GM21576 (cell line): ENCODE measurements at regions not wholly inside any gene's neighbourhood (a gene's known extent, or its start where the extent isn't known, plus 50 kb on each side); places are given as distances from the start of the nearest gene placed in this dataset.
A peak's percentile ranks its signal among the peaks of the same experiment; 100 is the strongest.

Experiments used
- ATAC-seq: cut with Tn5 transposase; IDR thresholded peaks from one replicate; pipeline ENCODE4 v1.9.1; 2021; ENCODE audit warnings: mild to moderate bottlenecking, moderate library complexity; ENCODE audit not compliant: unreplicated experiment

GRCh38 chr18:72100465-72101004 lies 443.6 kb downstream of the CBLN2 start:
- ATAC-seq: no peak

DNA sequence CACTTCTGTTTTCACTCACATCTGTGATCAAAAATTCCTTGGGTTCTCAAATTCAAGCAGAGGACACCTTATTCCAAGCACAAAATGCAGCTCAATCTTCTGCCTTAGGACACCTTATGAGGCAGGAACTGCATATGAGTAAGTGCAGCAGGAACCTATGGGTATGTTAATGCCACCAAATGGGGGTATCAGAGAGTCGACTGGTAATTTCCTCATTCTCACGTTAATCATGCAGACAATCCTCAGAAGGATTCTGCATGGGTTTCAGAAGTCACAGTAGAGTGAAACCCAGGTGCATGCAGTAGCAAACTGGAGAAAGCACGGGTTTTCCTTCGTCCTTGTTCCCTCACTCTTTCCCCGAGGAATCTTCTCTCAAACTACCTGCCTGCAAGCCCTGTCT lies 452.8 kb downstream of the CBLN2 start:
- peak; percentile 60 for ATAC-seq

DNA sequence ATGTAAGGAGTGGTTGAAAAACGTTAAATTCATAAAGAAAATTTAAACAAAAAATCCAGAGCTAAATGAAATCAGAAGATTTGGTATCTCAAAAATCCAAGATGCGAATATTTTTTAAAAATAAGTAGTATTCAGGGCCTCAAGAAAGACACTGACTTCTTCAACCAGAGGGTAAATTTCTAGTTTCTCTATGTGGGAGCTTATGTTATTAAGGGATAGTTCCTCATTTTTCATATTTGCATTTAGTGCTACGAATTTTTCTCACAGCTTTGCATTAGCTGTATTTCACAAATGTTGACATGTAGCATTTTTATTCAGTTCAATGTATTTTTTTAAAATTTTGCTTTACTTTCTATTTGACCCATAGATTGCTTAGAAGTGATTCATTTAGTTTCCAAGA lies 454.7 kb downstream of the CBLN2 start:
- no peak for ATAC-seq

DNA sequence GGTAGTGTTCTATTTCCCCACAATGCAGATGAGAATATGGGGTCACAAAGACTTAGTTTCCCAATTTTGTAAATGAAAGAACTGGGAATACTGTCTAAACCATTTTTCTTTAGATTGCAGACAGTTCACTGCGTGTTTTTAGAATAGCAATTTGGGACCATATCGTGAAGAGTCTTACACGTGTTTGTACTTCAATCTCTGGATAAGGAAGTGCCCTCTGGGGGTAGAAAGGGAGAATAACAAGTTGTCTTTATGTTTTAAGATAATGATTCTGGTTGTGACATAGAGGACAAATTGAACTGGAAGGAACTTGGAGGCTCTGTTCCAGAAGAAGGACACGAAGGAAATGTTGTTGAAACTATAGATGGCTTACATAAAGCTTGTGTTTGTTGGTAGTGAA lies 457.7 kb downstream of the CBLN2 start:
- ATAC-seq: no peak

GRCh38 chr18:72075040-72075439 lies 469.1 kb downstream of the CBLN2 start:
- ATAC-seq: no peak

DNA sequence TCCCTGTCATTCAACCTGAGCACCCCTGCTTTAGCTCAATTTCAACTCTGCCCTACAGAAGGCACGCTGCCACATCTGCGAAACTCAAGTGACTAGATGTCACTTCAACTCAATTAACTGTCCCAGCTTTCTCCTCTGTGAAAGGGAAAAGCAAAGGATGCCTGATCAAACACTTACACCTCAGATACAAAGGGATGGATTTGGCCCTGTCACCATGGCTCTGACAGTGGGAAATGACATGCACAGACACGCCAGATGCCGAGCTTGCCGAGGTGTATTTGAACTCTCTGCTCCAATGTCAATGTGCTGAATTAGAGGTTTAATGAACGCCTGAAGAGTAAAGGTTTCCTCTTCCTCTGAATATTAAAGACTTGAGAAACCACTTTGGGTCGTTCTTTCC lies 481.1 kb downstream of the CBLN2 start:
- ATAC-seq: no peak

DNA sequence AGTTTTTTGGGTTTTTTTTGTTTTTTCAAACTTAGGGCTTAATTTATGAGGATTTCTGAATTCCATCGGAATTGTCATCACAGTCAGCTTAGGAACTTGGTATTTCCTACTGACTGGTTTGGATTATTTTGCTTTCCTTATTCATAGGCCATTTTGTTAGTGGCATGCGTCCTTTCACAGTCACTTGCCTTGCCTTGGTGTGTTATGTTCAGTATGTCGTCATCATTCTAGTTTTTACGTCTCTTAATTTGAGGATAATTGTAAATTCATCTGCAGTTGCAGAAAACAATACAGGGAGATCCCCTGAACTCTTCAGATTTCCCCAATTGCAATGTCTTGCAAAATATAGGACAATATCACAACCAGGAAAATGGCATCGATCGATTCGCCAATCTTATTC lies 485.3 kb downstream of the CBLN2 start:
- ATAC-seq: no peak

GRCh38 chr18:72056171-72056570 lies 488.0 kb downstream of the CBLN2 start:
- no peak for ATAC-seq

DNA sequence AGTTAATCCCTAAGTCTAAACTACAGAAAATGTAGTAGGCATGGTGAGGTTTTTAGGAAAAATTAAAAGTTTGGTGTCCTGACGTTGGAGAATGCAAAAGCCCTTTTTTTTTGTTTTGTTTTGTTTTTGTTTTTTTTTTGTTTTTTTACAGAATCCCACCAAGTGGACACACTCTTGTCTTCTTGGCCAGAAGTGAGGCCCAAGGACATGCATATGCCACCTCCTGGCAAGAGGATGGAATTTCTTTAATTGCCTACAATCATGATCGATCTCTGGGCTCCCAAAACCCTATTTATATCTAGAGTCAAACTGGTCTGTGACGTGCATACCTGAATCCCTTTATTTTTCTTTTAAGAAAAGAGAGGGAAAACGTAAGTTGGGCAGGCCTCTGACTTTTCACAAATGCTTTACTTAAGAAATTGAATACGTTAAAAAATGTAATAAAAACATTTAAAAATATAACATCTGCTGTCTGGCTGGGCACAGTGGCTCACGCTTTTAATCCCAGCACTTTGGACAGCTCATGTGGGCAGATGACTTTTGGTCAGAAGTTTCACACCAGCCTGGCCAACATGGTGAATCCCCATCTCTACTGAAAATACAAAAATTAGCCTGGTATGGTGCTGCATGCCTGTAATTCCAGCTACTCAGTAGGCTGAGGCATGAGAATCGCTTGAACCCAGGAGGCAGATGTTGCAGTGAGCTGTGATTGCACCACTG lies 502.7 kb downstream of the CBLN2 start:
- no peak for ATAC-seq

DNA sequence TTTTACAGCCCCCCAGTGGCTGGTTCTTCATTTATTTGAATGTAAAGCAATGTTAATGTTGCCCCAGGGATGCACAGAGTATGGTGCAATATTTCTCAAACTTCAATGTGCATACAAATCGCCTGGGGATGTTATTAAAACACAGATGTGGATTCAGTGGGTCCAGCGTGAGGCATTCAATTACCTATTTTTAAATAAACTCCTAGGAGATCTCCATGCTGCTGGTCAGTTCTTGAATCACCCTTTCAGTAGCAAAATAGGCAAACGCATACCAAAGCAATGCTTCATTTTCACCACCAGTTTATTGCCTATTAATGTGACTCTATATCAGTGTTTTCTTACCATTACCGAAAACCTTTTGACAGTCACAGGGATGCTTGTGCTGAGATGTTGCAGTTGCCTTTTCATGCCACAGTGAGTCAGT lies 530.7 kb downstream of the CBLN2 start:
- ATAC-seq: no peak

- ATAC-seq: no peak
These were observed 545.5 kb downstream of the CBLN2 start for GRCh38 chr18:71998547-71999097.

DNA sequence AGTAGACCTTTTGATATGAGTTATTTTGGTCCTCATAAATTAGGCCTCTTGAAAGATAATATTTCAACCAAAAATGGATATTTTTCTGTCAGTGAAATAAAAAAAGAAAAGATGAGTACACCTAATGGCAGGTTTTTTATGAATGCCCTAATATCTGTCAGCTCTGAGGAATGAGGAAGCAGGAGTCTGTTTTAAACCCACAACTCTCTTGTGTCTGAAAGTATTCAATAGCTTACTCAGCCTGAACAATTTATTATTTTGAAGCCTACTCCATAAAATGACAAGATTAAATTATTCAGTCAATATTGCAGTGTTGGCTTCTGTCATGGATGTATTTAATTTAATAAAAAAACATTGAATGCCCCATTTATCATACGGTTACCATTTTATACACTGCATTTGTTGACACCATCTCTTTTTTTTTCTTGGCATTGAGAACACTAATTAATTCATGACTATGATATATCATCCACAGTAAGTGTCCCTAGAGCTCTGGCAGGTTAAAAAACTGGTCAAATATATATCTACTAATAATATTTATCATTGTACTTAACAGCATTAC lies 548.2 kb downstream of the CBLN2 start:
- no peak for ATAC-seq

DNA sequence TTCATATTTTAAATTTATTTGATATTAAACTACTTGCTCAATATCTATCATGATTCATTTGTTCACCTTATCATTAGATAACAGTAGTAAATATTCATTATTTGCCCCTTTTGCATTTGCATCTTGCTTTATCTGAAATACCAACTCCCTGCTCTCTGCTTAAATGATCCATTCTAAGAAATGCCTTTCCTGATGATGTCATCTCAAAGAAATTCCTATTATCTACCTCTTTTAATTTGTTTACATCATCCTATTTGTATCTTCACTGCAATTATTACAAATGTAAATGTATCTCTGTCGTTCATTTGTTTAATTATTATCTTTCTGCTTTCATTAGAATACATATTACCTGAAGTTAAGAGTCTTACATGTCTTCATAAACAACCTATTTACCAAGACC lies 549.9 kb downstream of the CBLN2 start:
- ATAC-seq: no peak

GRCh38 chr18:71989616-71990015 lies 554.5 kb downstream of the CBLN2 start:
- ATAC-seq: no peak

GRCh38 chr18:71986351-71987050 lies 557.6 kb downstream of the CBLN2 start:
- ATAC-seq: no peak

DNA sequence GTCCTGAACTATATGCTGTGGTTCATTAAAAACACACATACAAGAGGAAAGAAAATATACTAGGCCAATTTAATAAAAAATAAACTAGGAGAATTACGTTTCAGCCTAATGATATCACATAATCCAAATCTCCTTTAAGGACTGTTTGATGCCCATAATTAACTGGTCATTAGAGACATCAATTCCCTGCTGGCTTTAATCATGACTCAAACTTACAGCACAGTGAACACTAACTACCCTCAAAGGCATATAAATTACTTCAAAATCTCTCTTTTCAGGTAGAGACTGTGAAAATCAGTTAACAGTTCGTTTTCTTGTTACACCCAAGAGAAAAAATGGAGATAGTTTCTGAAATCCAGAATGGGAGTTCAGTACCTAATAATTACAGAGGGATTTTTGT lies 567.4 kb downstream of the CBLN2 start:
- ATAC-seq: no peak

- no peak for ATAC-seq
These were observed 577.4 kb downstream of the CBLN2 start for GRCh38 chr18:71966791-71967190.

- ATAC-seq: no peak
These were observed 585.5 kb downstream of the CBLN2 start for GRCh38 chr18:71958605-71959004.

- no peak for ATAC-seq
These were observed 593.1 kb downstream of the CBLN2 start for GRCh38 chr18:71951001-71951400.

DNA sequence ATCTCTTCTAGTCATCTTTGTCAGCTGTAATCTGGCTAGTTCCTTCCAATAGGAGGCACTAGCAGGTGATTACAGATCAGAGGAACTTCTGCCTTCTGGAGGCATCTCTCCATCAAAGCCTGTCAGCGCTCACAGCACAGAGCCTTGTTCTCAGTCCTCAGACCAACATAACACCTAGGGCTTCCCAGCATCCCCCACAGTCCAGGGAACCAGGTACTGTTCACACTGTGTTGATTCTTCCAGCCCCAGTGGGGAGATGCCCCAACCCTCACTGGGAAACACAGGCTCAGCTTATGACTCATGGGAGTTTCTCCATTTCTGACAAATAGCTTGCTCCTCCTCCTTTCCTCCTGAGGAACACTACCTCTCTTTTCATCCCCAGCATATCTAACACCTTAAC lies 601.7 kb downstream of the CBLN2 start:
- ATAC-seq: no peak

- ATAC-seq: no peak
These were observed 604.7 kb downstream of the CBLN2 start for GRCh38 chr18:71939483-71939882.

- no peak for ATAC-seq
These were observed 607.4 kb downstream of the CBLN2 start for GRCh38 chr18:71936744-71937143.
